ENCODE measurements at regions not wholly inside any gene's neighbourhood (a gene's known extent, or its start where the extent isn't known, plus 50 kb on each side); places are given as distances from the start of the nearest gene placed in this dataset.
"Not testable (repeated sequence)": the region's sequence is repeated elsewhere in the genome, so short reads cannot be mapped to it uniquely, and the experiment has no call there.

- DNase-seq = no peak
These were observed 76.7 kb upstream of the RUBCNL start for GRCh38 chr13:46463719-46464118.

GRCh38 chr13:46460223-46460622 is 73.2 kb upstream of the RUBCNL start:
- not testable (repeated sequence) for DNase-seq

- DNase-seq = not testable (repeated sequence)
These were observed 70.2 kb upstream of the RUBCNL start for GRCh38 chr13:46457255-46457654.

GRCh38 chr13:46455924-46456323 is 68.9 kb upstream of the RUBCNL start:
- DNase-seq = peak in 1 of 2 experiments; percentile 14

- DNase-seq = not testable (repeated sequence)
These were observed 64.1 kb upstream of the RUBCNL start for GRCh38 chr13:46451145-46451544.

GRCh38 chr13:46449949-46450348 is 62.9 kb upstream of the RUBCNL start:
- DNase-seq = not testable (repeated sequence)

GRCh38 chr13:46448148-46448547 is 61.1 kb upstream of the RUBCNL start:
- DNase-seq = not testable (repeated sequence)

GRCh38 chr13:46437808-46438404 is 50.9 kb upstream of the RUBCNL start:
- not testable (repeated sequence) for DNase-seq

Measured in NCI-H446 (cell line).